OCI-LY1 (cell line): ENCODE measurements at regions not wholly inside any gene's neighbourhood (a gene's known extent, or its start where the extent isn't known, plus 50 kb on each side); places are given as distances from the start of the nearest gene placed in this dataset.

Source experiments
- H2AFZ ChIP-seq: fragments of 200-600 bp; sonication (generic), shearing (Covaris generic); 2 replicates; pipeline ENCODE4 v1.6.0; 2014; ENCODE audit warnings: antibody characterized with exemption, mild to moderate bottlenecking, low read length
- H3F3A ChIP-seq: fragments of 200-600 bp; sonication (generic), shearing (Covaris generic); 2 replicates; pipeline ENCODE4 v1.6.0; 2014; ENCODE audit warnings: mild to moderate bottlenecking, antibody characterized with exemption, low read length, moderate library complexity; ENCODE audit not compliant: insufficient read depth
- H3K27ac ChIP-seq: fragments of 200-600 bp; sonication (generic); 2 replicates; pipeline ENCODE4 v1.5.1; 2014; ENCODE audit warnings: low read length, mixed run types, mild to moderate bottlenecking, low read depth; ENCODE audit not compliant: poor library complexity, severe bottlenecking
- H3K27me3 ChIP-seq: fragments of 200-600 bp; sonication (generic); 2 replicates; pipeline ENCODE4 v1.6.0; 2014; ENCODE audit warnings: antibody characterized with exemption, mild to moderate bottlenecking, low read length, moderate library complexity; ENCODE audit not compliant: insufficient read depth
- H3K36me3 ChIP-seq: fragments of 200-600 bp; sonication (generic); 2 replicates; pipeline ENCODE4 v1.6.1; 2014; ENCODE audit warnings: mild to moderate bottlenecking, antibody characterized with exemption, low read length, moderate library complexity, mixed read lengths; ENCODE audit not compliant: insufficient read depth
- H3K4me1 ChIP-seq: fragments of 200-600 bp; sonication (generic); 2 replicates; pipeline ENCODE4 v1.5.1; 2014; ENCODE audit warnings: mild to moderate bottlenecking, low read length, moderate library complexity; ENCODE audit not compliant: insufficient read depth, severe bottlenecking
- H3K4me2 ChIP-seq: fragments of 200-600 bp; sonication (generic), shearing (Covaris generic); 2 replicates; pipeline ENCODE4 v1.6.1; 2014; ENCODE audit warnings: low read length
- H3K4me3 ChIP-seq: fragments of 200-600 bp; sonication (generic); 2 replicates; pipeline ENCODE4 v1.5.1; 2014; ENCODE audit warnings: low read length, low read depth, mild to moderate bottlenecking, mixed read lengths; ENCODE audit not compliant: poor library complexity, severe bottlenecking
- H3K79me2 ChIP-seq: fragments of 200-600 bp; shearing (Covaris generic); 2 replicates; pipeline ENCODE4 v1.6.1; 2016; ENCODE audit warnings: mixed run types, low read length, mixed read lengths; ENCODE audit not compliant: insufficient read depth
- H3K9ac ChIP-seq: fragments of 200-600 bp; sonication (generic), shearing (Covaris generic); 2 replicates; pipeline ENCODE4 v1.6.1; 2014; ENCODE audit warnings: mild to moderate bottlenecking, low read length, mixed read lengths
- H3K9me2 ChIP-seq: fragments of 200-600 bp; sonication (generic), shearing (Covaris generic); 2 replicates; pipeline ENCODE4 v1.6.1; 2014; ENCODE audit warnings: low read depth, mild to moderate bottlenecking, low read length, mixed read lengths
- H3K9me3 ChIP-seq: fragments of 200-600 bp; shearing (Covaris generic); 2 replicates; pipeline ENCODE4 v1.6.1; 2014; ENCODE audit warnings: low read length, mixed read lengths
- H4K20me1 ChIP-seq: fragments of 200-600 bp; sonication (generic), shearing (Covaris generic); 2 replicates; pipeline ENCODE4 v1.6.0; 2016; ENCODE audit warnings: mild to moderate bottlenecking, low read length; ENCODE audit not compliant: insufficient read depth
- EZH2 ChIP-seq: fragments of 200-600 bp; sonication (generic), shearing (Covaris generic); IDR thresholded peaks from 2 replicates; pipeline ENCODE4 v1.8.0; 2017; ENCODE audit warnings: borderline replicate concordance, mixed run types, mild to moderate bottlenecking, antibody characterized with exemption, low read length, moderate library complexity, mixed read lengths
- TF ChIP-seq, protein P1 (sequence below): fragments of 200-600 bp; sonication (generic), shearing (Covaris generic); IDR thresholded peaks from 2 replicates; pipeline ENCODE4 v1.5.1; 2017; ENCODE audit warnings: mild to moderate bottlenecking, antibody characterized with exemption, low read length, moderate library complexity, mixed read lengths

DNA sequence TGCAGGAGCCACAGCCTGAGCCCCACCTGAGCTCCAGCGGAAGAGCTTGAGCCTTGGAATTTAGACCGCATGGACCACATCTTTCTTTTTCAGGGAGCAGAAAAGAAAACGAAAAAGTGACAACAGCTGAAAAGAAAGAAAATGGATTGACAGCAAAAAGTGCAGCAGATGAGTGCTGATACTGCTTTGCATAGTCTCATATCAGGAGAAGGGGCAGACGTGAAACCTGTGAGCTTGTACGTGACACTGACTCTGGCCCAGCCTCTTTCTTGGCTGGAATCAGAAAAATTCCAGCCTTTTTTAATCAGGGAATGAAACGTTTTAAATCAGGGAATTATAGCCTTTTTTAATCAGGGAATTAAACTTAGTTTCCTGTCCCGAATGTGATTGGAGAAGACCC, 1296.5 kb downstream of the TMEM121 start:
- H3K79me2 ChIP-seq = no peaks in the 10 kb centered on the region
- peak overlapping the region; percentile 24 for H3K4me3 ChIP-seq
- peak overlapping the region; percentile 52; the same call in 1 of the 2 replicates for H2AFZ ChIP-seq
- no peak for TF ChIP-seq EZH2
- TF ChIP-seq, protein P1, sequence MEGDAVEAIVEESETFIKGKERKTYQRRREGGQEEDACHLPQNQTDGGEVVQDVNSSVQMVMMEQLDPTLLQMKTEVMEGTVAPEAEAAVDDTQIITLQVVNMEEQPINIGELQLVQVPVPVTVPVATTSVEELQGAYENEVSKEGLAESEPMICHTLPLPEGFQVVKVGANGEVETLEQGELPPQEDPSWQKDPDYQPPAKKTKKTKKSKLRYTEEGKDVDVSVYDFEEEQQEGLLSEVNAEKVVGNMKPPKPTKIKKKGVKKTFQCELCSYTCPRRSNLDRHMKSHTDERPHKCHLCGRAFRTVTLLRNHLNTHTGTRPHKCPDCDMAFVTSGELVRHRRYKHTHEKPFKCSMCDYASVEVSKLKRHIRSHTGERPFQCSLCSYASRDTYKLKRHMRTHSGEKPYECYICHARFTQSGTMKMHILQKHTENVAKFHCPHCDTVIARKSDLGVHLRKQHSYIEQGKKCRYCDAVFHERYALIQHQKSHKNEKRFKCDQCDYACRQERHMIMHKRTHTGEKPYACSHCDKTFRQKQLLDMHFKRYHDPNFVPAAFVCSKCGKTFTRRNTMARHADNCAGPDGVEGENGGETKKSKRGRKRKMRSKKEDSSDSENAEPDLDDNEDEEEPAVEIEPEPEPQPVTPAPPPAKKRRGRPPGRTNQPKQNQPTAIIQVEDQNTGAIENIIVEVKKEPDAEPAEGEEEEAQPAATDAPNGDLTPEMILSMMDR = no peak
- H3K4me1 ChIP-seq = peaks cover 48% of the 10 kb centered on the region
- H3K4me2 ChIP-seq = peak overlapping the region; percentile 61
- no peaks in the 10 kb centered on the region for H3F3A ChIP-seq
- H3K9ac ChIP-seq = peak overlapping the region; percentile 53
- H4K20me1 ChIP-seq = no peaks in the 10 kb centered on the region
- H3K27ac ChIP-seq = peak overlapping the region; percentile 67
- no peaks in the 10 kb centered on the region for H3K9me3 ChIP-seq
- H3K36me3 ChIP-seq = no peaks in the 10 kb centered on the region
- H3K27me3 ChIP-seq = no peaks in the 10 kb centered on the region
- no peaks in the 10 kb centered on the region for H3K9me2 ChIP-seq

DNA sequence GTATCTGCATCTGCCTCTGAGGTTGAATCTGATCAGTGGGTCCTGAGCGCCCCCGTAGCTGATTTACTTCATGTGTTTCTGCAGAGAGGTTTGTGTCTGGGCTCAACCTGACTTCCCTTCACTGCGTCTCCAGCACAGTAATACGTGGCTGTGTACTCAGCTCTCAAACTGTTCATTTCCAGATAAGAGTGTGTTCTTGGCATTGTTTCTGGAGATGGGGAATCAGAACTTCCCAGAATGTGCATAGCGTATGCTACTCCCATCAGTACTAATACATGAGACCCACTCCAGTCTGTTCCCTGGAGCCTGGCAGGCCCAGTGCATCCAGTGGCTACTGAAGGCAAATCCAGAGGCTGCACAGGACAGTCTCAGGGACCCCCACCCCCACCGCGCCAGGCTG, 1297.2 kb downstream of the TMEM121 start:
- Histone ChIP-seq H3K9ac (peak overlapping the region; percentile 53), H3K4me1 (peaks cover 48% of the 10 kb centered on the region), H3K4me3 (peak overlapping the region; percentile 24), H3K4me2 (peak overlapping the region; percentile 61), H4K20me1 (no peaks in the 10 kb centered on the region), H3K9me3 (no peaks in the 10 kb centered on the region), H3K36me3 (no peaks in the 10 kb centered on the region), H3K27ac (peak overlapping the region; percentile 67), H3K9me2 (no peaks in the 10 kb centered on the region), H3K27me3 (no peaks in the 10 kb centered on the region), H2AFZ (0 out of 2 replicates have a peak overlapping the region, but pooled peaks have one; percentile 52), H3F3A (no peaks in the 10 kb centered on the region), H3K79me2 (no peaks in the 10 kb centered on the region)
- TF ChIP-seq EZH2 = no peak
- TF ChIP-seq, protein P1 = peak; percentile 19; the same call in 1 of the 2 replicates

DNA sequence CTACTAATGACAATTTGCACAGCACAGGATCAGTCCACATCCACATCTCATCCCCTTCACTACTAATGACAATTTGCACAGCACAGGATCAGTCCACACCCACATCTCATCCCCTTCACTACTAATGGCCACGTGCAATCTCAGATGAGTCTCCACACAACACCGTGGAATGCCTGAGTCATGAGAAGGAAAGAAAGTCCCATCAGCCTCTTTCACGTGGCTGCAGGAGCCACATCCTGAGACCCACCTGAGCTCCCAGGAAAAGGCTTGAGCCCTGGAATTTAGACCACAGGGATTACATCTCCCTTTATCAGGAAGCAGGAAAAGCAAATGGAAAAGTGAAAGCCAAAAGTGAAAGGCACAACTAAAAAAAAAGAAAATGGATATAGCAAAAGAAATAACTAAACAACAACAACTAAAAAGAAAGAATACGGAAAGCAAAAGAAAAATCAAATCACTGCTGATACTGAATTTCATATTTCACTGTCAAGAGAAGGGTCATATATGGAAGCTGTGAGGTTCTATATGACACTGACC, 1300.5 kb downstream of the TMEM121 start:
- peaks cover 31% of the 10 kb centered on the region for H3K4me1 ChIP-seq
- H4K20me1 ChIP-seq = no peaks in the 10 kb centered on the region
- no peak overlapping the region for H3K4me2 ChIP-seq
- no peaks in the 10 kb centered on the region for H3K79me2 ChIP-seq
- H3K9ac ChIP-seq = no peak overlapping the region
- TF ChIP-seq EZH2 = no peak
- TF ChIP-seq, protein P1 = no peak
- H3K27me3 ChIP-seq = no peaks in the 10 kb centered on the region
- no peak overlapping the region for H3K27ac ChIP-seq
- H3K36me3 ChIP-seq = no peaks in the 10 kb centered on the region
- H3K4me3 ChIP-seq = no peak overlapping the region
- peaks cover 7% of the 10 kb centered on the region for H3K9me3 ChIP-seq
- no peaks in the 10 kb centered on the region; the same call in 1 of the 2 replicates for H3F3A ChIP-seq
- H2AFZ ChIP-seq = no peak overlapping the region
- no peaks in the 10 kb centered on the region for H3K9me2 ChIP-seq
